GM21737 (cell line): ENCODE measurements at regions not wholly inside any gene's neighbourhood (a gene's known extent, or its start where the extent isn't known, plus 50 kb on each side); places are given as distances from the start of the nearest gene placed in this dataset.

Experiments
- ATAC-seq: cut with Tn5 transposase; IDR thresholded peaks from one replicate; pipeline ENCODE4 v1.9.1; 2021; ENCODE audit warnings: mild to moderate bottlenecking, moderate library complexity; ENCODE audit not compliant: unreplicated experiment

DNA sequence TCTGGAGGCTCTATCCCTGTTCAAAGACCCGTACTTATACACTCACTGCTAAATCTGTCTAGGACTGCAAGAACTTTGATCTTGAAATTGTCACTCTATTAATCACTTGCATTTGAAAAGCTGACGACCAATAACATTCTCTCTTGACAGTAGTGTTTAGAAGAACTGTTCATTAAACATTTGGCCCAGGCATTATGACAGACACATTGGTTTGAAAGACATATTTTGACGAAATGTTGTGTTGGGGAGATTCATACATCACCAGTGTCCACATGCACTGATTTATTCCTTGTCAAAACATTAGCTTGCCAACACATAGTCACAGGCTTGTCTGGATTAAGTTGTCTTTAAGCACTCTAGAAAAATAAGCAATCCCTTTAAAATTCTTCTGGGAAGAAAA, 951.3 kb downstream of the ADGRL2 start:
- ATAC-seq: no peak

GRCh38 chr1:82733645-82734044, 932.9 kb downstream of the ADGRL2 start:
- no peak for ATAC-seq

GRCh38 chr1:82731216-82731615, 930.5 kb downstream of the ADGRL2 start:
- ATAC-seq: no peak

DNA sequence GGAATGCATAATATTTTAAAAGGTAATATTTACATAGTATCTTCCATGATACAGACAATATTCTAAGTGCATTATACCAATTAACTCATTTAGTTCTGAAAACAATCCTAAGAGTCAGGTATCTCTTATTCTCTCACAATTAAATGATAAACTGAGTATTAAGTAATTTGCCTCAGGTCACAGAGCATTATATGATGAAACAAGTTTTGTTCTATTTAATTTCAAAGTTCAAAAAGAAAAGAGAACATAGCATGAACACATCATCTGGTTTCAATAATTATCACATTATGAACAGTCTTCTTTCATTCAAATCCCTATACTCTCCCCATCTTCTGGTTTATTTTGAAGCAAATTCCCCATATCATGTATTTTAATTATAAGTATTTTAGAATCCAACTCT, 927.5 kb downstream of the ADGRL2 start:
- no peak for ATAC-seq

- no peak for ATAC-seq
These were observed 923.5 kb downstream of the ADGRL2 start for GRCh38 chr1:82724246-82724645.

DNA sequence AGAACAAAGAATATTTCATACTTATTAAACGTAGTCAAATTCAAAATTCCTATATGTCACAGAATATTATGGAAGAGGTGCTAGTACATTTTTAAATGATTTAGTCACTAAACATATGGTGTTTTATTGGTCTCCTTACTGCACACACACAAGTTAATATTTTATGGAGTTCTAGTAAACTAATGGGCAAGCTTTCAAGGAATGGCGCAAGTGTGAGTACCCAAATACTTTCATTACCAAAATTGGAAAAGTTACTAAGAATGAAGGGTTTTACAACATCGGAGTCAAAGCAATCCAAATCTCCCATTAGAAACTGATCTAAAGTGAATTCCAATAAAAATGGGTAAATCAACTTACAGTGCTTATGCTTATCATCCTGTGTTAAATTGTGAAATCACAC, 921.9 kb downstream of the ADGRL2 start:
- ATAC-seq: no peak

DNA sequence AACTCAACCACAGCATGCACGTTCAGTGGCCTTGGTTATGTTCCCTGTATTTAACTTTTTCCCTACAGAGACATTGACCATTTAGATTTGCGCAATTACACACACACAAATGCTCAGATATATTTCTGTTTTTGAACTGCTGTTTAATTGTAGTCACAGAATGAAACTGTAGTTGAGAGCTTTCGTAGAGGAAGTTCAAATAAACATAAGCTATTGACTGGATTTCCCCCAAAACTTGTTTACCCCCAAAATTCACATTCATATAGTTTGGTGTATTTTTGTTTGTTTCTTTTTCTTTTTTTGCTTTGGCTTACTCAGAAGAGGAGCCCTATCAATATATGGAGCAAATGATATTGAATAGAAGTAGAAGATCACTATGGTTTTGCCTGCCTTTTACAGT, 921.0 kb downstream of the ADGRL2 start:
- no peak for ATAC-seq

- ATAC-seq: no peak
These were observed 918.1 kb downstream of the ADGRL2 start for GRCh38 chr1:82718719-82719419.

DNA sequence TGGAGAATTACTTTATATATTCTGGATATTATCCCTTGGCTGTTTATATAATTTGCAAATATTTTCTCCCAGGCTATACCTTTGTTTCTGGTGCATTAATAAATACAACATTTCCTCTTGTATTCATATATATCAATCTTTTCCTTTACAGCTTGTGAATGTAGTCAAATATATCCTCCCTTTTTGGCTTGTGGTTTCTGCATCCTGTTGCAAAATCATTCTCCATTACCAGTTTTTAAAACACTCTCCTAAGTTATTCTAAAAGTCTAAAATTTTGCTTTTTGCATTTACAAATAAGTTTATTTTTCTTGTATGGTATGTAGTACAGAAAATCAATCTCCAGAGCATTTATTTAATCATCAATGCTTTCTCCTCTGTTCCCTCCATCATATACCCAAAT, 909.4 kb downstream of the ADGRL2 start:
- no peak for ATAC-seq

DNA sequence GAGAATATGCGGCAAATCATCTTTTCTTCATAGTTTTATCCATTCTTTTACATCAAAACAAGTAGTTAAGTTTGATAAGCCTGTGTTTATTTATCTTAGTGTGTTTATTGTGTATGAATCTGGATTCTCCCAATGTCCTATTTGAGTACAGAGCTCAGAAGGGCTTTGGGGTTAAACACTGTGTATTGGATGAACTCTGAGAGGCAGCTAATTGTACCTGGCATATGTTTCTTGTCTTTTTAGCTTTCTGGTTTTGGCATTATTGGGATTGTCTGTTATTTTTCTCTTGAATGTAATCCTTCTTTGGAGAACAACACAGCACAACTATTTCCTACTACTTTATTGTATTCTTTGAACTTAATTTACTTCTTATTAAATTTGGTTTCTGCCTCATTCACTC, 906.9 kb downstream of the ADGRL2 start:
- ATAC-seq: no peak

- ATAC-seq: no peak
These were observed 906.0 kb downstream of the ADGRL2 start for GRCh38 chr1:82706741-82707140.

GRCh38 chr1:82704966-82705365, 904.2 kb downstream of the ADGRL2 start:
- no peak for ATAC-seq

- ATAC-seq: no peak
These were observed 903.7 kb downstream of the ADGRL2 start for GRCh38 chr1:82704393-82704792.

- ATAC-seq: no peak
These were observed 903.2 kb downstream of the ADGRL2 start for GRCh38 chr1:82703951-82704350.

DNA sequence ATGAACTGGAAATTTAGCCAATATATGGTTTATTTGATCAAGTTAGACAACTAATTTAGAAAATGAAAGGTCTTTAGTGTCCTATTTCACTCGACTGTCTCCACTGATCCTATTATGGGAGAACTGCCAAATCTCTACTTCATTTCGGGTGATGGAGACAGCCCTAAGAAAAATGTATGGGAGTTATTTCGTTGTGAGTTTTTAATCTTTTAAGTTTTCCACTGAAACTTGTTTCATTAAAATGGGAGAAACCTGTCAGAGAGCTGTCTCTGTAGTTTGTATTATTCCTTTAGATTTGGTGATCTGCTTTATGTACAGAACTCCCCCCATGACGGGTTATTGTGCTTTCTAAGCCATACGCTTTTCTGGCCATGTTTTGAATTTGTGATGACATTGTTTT, 899.7 kb downstream of the ADGRL2 start:
- ATAC-seq: no peak

DNA sequence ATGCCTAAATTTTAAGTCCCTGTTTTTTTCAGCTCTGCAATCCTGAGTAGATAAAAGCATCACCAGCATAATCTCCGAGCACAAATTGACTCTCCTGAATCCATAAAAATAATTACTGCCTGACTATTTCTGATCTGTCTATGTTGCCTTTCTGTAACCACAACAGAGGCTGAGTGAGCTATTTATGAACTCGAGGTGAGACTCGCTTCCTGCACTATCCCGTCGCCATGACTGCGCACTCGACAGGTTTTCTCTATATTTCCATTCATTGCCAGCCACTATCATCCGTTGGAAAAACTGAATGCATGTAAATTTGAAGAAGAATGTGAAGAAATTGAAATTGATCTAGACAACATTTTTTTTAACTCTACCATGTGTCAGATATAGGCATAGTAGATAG, 897.2 kb downstream of the ADGRL2 start:
- ATAC-seq: no peak

GRCh38 chr1:82695443-82695842, 894.7 kb downstream of the ADGRL2 start:
- no peak for ATAC-seq

GRCh38 chr1:82690411-82690810, 889.7 kb downstream of the ADGRL2 start:
- no peak for ATAC-seq

GRCh38 chr1:82689217-82689616, 888.5 kb downstream of the ADGRL2 start:
- no peak for ATAC-seq

- no peak for ATAC-seq
These were observed 886.0 kb downstream of the ADGRL2 start for GRCh38 chr1:82686774-82687173.

DNA sequence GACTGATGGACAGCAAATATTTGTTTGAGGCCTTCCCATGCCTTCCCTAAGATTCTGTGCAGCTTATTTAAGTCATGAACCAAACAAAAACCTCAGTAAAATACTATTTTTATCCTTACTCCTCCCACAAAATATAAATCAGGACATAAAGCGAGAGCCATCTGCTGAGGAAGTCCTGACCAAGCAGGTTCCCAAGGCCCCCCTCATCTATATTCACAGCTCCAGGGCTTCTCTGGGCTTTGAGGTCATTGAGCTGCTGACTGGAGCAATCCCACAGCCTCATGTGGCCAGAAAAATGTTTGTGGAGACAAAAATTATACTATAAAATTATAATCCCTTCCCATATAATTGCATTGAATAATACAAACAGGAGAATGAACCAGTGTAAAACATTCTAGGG, 846.2 kb downstream of the ADGRL2 start:
- ATAC-seq: no peak

- ATAC-seq: no peak
These were observed 845.6 kb downstream of the ADGRL2 start for GRCh38 chr1:82646336-82646735.

- no peak for ATAC-seq
These were observed 843.6 kb downstream of the ADGRL2 start for GRCh38 chr1:82644186-82644915.
